Bronchial epithelial cell (primary cell): ENCODE measurements at regions not wholly inside any gene's neighbourhood (a gene's known extent, or its start where the extent isn't known, plus 50 kb on each side); places are given as distances from the start of the nearest gene placed in this dataset.

Experiments used
- DNase-seq: peaks from one replicate; pipeline ENCODE4 v3.0.0-alpha.2; 2010; ENCODE audit warnings: low read depth
- FAIRE-seq: peaks from 2 replicates; lab custom pipeline; 2011; peaks lifted over from hg19 to GRCh38; lab: Jason Lieb, UNC
- H3K27me3 ChIP-seq: 2 replicates; pipeline ENCODE4 v1.5.1; 2011; ENCODE audit warnings: low read length; ENCODE audit not compliant: control insufficient read depth, insufficient read depth
- H3K36me3 ChIP-seq: 2 replicates; pipeline ENCODE4 v1.5.1; 2011; ENCODE audit warnings: low read length; ENCODE audit not compliant: control insufficient read depth, insufficient read depth
- H3K4me3 ChIP-seq: 2 replicates; pipeline ENCODE4 v1.5.1; 2011; ENCODE audit warnings: mild to moderate bottlenecking, low read depth, low read length, control low read depth
- CTCF ChIP-seq: IDR thresholded peaks from 2 replicates; pipeline ENCODE4 v1.5.1; 2011; ENCODE audit warnings: mild to moderate bottlenecking, moderate library complexity, low read length, control low read depth, inconsistent platforms; ENCODE audit not compliant: insufficient read depth, severe bottlenecking

- FAIRE-seq (no peak), DNase-seq (peak; percentile 67)
- Histone ChIP-seq H3K36me3 (no peaks in the 10 kb centered on the region), H3K27me3 (no peaks in the 10 kb centered on the region), H3K4me3 (no peak overlapping the region)
- TF ChIP-seq CTCF = no peak
These were observed 212.5 kb downstream of the GJA1 start for GRCh38 chr6:121647905-121648304.

DNA sequence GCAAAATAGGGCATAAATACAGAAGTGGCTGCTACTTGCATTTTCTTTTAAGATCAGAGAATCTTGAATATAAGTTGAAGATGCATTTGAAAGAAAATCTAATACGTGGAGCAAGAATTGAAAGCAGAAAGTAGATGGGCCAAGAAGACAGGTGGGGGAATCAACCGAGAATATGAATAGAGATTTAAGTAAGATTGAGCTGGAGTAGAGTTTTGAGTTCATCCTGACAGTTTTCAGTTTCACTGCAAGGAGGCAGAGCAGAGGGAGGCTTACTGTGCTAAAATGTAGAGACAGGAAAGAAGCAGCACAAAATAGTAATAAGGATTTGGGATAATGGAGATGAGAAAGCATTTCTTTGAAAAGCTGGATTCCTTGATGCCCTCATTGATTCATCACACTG is 214.5 kb downstream of the GJA1 start:
- no peak overlapping the region for H3K4me3 ChIP-seq
- no peaks in the 10 kb centered on the region for H3K36me3 ChIP-seq
- no peak for TF ChIP-seq CTCF
- DNase-seq (no peak), FAIRE-seq (no peak)
- H3K27me3 ChIP-seq = no peaks in the 10 kb centered on the region

DNA sequence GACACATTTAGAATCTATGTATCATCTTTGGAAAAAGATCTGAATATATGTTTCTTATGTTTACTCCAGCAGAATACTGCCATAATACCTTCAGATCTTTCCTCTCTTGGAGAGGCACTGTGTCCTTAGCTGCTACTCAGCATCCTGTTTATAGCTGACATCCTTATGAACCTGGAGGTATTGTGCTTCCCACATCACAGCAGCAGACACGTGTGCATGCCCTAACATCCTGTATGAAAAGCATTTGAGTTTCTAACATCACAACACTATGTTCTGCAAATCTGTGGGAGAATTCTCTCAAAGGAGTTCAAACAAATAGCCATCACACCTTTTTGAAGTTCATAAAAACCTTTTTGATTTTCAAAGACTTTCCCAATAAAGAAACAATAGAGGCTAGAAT is 216.0 kb downstream of the GJA1 start:
- TF ChIP-seq CTCF = no peak
- DNase-seq = no peak
- no peaks in the 10 kb centered on the region for H3K27me3 ChIP-seq
- no peaks in the 10 kb centered on the region for H3K36me3 ChIP-seq
- FAIRE-seq = no peak
- no peak overlapping the region for H3K4me3 ChIP-seq

GRCh38 chr6:121652223-121652622 is 216.8 kb downstream of the GJA1 start:
- no peak overlapping the region for H3K4me3 ChIP-seq
- H3K36me3 ChIP-seq = no peaks in the 10 kb centered on the region
- no peak for FAIRE-seq
- TF ChIP-seq CTCF = no peak
- no peaks in the 10 kb centered on the region for H3K27me3 ChIP-seq
- DNase-seq = no peak

- Histone ChIP-seq H3K36me3 (no peaks in the 10 kb centered on the region), H3K27me3 (no peaks in the 10 kb centered on the region), H3K4me3 (no peak overlapping the region)
- TF ChIP-seq CTCF = no peak
- no peak for FAIRE-seq
- peak; percentile 88 for DNase-seq
These were observed 217.5 kb downstream of the GJA1 start for GRCh38 chr6:121652726-121653623.
